ENCODE measurements at regions not wholly inside any gene's neighbourhood (a gene's known extent, or its start where the extent isn't known, plus 50 kb on each side); places are given as distances from the start of the nearest gene placed in this dataset.

GRCh38 chr1:218735436-218736032 is 390.4 kb downstream of the TGFB2 start:
- H3K4me1 Mint-ChIP-seq, result peaks cover 5% of the 10 kb centered on the region
- H3K27ac Mint-ChIP-seq, result no peak overlapping the region
- H3K27me3 Mint-ChIP-seq (ENCODE audit: low read depth, poor library complexity), result peaks cover 3% of the 10 kb centered on the region
- TF ChIP-seq CTCF (IDR thresholded peaks at IDR 0.05), result no peak
- DNase-seq, result no peak
- H3K36me3 Mint-ChIP-seq (ENCODE audit: low read depth), result no peaks in the 10 kb centered on the region
- no peaks in the 10 kb centered on the region for H3K9me3 Mint-ChIP-seq
- H3K4me3 Mint-ChIP-seq, result no peak overlapping the region

- DNase-seq, result no peak
- no peak overlapping the region for H3K27ac Mint-ChIP-seq
- peaks cover 6% of the 10 kb centered on the region for H3K27me3 Mint-ChIP-seq (ENCODE audit: low read depth, poor library complexity)
- peaks cover 15% of the 10 kb centered on the region for H3K9me3 Mint-ChIP-seq
- peaks cover 5% of the 10 kb centered on the region for H3K4me1 Mint-ChIP-seq
- no peak for TF ChIP-seq CTCF (IDR thresholded peaks at IDR 0.05)
- H3K4me3 Mint-ChIP-seq, result no peak overlapping the region
- peaks cover 11% of the 10 kb centered on the region for H3K36me3 Mint-ChIP-seq (ENCODE audit: low read depth)
Observed at GRCh38 chr1:218739426-218739825, 394.3 kb downstream of the TGFB2 start.

GRCh38 chr1:218741852-218742251 is 396.7 kb downstream of the TGFB2 start:
- H3K27ac Mint-ChIP-seq, result no peak overlapping the region
- H3K4me3 Mint-ChIP-seq, result no peak overlapping the region
- no peak for DNase-seq
- H3K36me3 Mint-ChIP-seq (ENCODE audit: low read depth), result peaks cover 17% of the 10 kb centered on the region
- peaks cover 38% of the 10 kb centered on the region for H3K9me3 Mint-ChIP-seq
- no peak for TF ChIP-seq CTCF (IDR thresholded peaks at IDR 0.05)
- H3K4me1 Mint-ChIP-seq, result peaks cover 5% of the 10 kb centered on the region
- peaks cover 6% of the 10 kb centered on the region for H3K27me3 Mint-ChIP-seq (ENCODE audit: low read depth, poor library complexity)

- DNase-seq, result no peak
- Mint-ChIP-seq H3K27me3 (ENCODE audit: low read depth, poor library complexity) (peaks cover 6% of the 10 kb centered on the region), H3K4me1 (peaks cover 5% of the 10 kb centered on the region), H3K27ac (no peak overlapping the region), H3K9me3 (peaks cover 46% of the 10 kb centered on the region), H3K4me3 (no peak overlapping the region), H3K36me3 (ENCODE audit: low read depth) (peaks cover 17% of the 10 kb centered on the region)
- no peak for TF ChIP-seq CTCF (IDR thresholded peaks at IDR 0.05)
Observed at GRCh38 chr1:218742467-218743262, 397.5 kb downstream of the TGFB2 start.

GRCh38 chr1:218743861-218744505 is 398.8 kb downstream of the TGFB2 start:
- H3K27me3 Mint-ChIP-seq (ENCODE audit: low read depth, poor library complexity), result peaks cover 6% of the 10 kb centered on the region
- TF ChIP-seq CTCF (IDR thresholded peaks at IDR 0.05), result no peak
- no peak overlapping the region for H3K4me3 Mint-ChIP-seq
- H3K4me1 Mint-ChIP-seq, result peaks cover 5% of the 10 kb centered on the region
- peaks cover 17% of the 10 kb centered on the region for H3K36me3 Mint-ChIP-seq (ENCODE audit: low read depth)
- no peak overlapping the region for H3K27ac Mint-ChIP-seq
- no peak for DNase-seq
- peaks cover 59% of the 10 kb centered on the region for H3K9me3 Mint-ChIP-seq
